SK-N-SH (cell line): ENCODE measurements at regions not wholly inside any gene's neighbourhood (a gene's known extent, or its start where the extent isn't known, plus 50 kb on each side); places are given as distances from the start of the nearest gene placed in this dataset.

Experiments used
- CTCF ChIP-seq: fragments of 200-600 bp; sonication (generic); IDR thresholded peaks from 2 replicates; pipeline ENCODE4 v1.6.1; 2017; ENCODE audit warnings: antibody characterized with exemption, mild to moderate bottlenecking, moderate library complexity
- EZH2phosphoT487 ChIP-seq: fragments of 200-600 bp; sonication (generic); IDR thresholded peaks from 2 replicates; pipeline ENCODE4 v1.6.1; 2017; ENCODE audit warnings: low read depth, mixed run types, mild to moderate bottlenecking, antibody characterized with exemption, moderate library complexity, borderline replicate concordance
- FOSL2 ChIP-seq: IDR thresholded peaks from 2 replicates; pipeline ENCODE4 v1.4.0; 2012; ENCODE audit warnings: low read depth, mild to moderate bottlenecking, moderate library complexity, borderline replicate concordance
- POLR2AphosphoS5 ChIP-seq: IDR thresholded peaks from 2 replicates; pipeline ENCODE4 v1.6.1; 2012; ENCODE audit warnings: low read depth, low read length

- no peak for TF ChIP-seq CTCF
- TF ChIP-seq POLR2AphosphoS5: no peak
- no peak for TF ChIP-seq FOSL2
- no peak for TF ChIP-seq EZH2phosphoT487
Observed at GRCh38 chr4:137075586-137075985, 456.7 kb downstream of the PCDH18 start.
